Cardiac septum (tissue), 1 donor: ENCODE measurements at regions not wholly inside any gene's neighbourhood (a gene's known extent, or its start where the extent isn't known, plus 50 kb on each side); places are given as distances from the start of the nearest gene placed in this dataset.

Experiments used
- DNase-seq: peaks from one replicate; pipeline ENCODE4 v3.0.0-alpha.2; 2020; ENCODE audit warnings: low spot score
- intact Hi-C: fragments of 100-400 bp; cut with DNase I; formaldehyde crosslinking; loops from one replicate; pipeline ENCODE4 v1.14.0; 2022
- donor health status: DM: no; HTN: no; CAD: no.

DNA sequence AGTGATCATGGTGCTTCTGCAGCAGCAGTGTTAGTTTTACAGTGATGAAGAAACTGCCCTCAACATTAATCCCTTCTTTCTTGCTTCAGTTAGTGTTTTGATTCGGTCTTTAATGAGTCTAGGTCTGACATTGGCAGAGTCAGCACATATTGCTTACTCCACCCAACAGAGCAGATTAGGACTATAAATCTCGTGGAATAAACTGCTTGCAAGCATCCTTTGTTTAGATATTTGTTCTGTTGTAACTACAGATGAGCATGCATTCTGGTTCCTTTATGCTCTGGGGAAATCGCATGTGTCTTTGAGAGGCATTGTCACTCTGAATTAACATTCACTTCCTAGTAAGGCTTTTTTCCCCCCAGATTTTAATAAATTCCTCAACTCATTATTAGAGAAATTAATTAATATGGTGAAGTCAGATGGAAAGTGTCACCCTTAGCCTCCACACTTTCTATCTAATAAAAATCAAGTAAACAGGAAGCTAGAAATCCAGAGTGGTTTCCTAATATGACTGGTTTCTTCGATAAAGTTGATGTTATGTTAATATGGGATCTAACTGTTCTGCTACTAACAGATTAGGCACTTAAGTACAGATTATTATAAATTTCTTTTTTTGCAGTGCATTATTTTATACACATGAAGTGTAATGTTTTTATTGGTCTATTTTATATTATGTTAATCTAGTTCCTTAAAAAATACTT lies 86.2 kb upstream of the SSTR1 start:
- intact Hi-C loops: no loop called here

DNA sequence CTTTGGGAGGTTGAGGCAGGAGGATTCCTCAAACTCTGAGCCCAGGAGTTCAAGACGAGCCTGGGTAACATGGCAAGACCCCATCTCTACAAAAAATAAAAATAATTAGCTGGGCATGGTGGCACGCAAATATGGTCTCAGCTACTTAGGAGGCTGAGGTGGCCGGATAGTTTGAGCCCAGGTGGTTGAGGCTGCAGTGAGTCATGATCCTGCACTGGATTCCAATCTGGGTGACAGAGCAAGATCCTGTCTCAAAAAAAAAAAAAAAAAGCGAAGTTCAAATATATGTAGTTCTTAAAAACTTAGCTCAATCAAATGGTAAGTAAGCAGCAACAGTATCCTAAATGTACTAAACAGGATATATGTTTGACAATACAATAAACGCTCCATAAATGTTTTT lies 85.5 kb upstream of the SSTR1 start:
- intact Hi-C loops: no loop called here

More for the DNA sequence above, 86.2 kb upstream of the SSTR1 start:
- no peak for DNase-seq

DNA sequence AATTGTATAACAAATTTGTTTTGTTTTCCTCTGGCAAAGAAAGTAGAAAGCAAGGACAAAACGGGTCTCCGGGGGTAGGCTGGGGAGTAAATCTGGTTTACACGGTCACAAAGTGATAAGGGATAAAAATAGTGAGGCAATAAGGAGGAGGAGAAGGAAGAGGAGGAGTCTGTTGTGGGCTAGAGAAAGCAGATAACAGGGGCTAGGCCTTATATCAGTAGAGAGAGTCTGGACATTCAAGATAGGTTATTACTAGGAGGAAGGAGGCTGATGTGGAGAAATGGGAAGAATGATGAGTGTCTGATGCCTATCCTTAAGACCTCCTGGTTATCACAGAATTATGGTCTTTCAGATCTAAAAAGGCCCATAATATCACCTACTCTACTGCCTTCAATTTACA lies 83.2 kb upstream of the SSTR1 start:
- intact Hi-C loops: no loop called here
- no peak for DNase-seq

More for the DNA sequence above, 85.5 kb upstream of the SSTR1 start:
- DNase-seq: no peak

DNA sequence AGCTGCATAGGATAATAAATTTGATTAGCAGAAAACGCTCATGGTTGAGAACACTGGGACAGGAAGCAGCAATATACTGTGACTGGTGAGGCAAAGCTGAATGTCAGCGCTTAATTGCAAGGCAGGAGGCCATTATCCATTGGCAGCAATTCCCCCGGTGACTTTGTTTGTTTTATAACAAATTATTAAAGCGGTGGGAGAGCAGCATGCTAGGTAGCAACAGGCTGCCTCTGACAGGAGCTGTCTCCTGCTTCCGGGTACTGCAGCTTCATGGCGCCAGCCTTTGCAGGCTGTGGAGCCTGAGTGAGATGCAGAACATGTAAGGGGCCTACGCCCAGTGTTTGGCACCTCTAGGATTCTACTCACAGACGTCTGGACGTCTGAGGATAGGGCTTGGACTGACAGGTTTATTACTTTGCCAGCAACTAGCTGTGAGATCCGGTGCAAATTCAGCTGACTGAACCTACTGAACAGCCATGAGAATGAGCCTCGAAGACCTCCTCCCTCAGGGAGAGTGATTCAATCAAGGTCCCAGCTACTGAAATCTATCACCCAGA lies 82.1 kb upstream of the SSTR1 start:
- no peak for DNase-seq
- intact Hi-C loops: no loop called here

DNA sequence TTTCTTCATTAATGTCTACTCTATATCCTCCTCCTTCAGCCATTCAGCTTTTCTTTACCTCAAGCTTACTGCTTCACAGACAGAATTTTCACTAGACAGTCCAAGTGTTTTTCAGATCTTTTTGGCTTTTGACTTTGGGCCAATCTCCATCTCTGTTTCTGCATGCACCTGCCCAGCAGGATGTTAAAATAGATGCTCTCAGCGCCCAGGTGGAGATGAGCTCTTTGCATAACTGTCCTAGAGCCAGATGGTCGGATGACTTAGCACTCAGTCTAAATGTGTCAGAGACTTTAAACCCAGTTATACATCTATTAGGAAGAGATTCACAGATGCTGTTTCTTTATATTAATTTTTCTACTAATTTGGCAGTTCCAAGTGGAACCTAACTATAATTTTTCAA lies 80.3 kb upstream of the SSTR1 start:
- no peak for DNase-seq
- intact Hi-C loops: no loop called here

DNA sequence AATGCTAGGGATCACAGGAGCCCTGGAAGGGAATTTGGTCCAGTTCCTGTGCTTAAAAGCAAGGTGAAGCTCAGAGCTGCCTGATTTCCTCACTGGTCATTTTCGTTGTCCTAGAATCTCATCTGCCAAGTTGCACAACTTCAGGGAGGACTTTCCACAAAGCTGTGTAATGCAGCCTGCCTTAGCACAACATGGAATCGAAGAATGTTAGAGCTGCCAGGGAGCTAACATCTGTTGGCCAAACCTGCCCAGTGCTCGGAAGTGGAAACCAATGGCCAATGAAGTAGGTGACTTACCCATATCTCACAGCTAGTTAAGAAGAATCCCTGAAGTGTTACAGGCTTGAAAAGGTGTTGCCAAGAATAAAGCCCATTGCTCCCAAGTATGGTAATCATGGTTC lies 79.9 kb upstream of the SSTR1 start:
- no peak for DNase-seq
- intact Hi-C loops: no loop called here

DNA sequence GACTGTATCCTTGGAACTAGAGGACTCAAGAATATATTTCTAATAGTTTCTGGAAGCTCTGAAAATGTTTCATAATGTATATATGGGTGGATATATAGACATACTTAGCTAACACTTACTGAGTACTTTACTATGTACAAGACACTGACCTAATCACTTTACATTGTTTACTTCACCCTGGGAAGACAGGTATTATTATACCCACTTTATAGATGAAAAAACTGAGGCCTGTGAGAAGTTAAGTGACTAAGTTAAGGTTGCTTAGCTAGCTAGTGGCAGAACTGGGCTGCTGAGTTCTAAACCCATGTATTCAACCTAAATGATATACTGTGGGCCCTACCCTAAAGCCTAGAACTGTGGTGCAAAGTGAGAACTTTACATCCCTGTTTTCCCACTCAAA lies 79.1 kb upstream of the SSTR1 start:
- DNase-seq: no peak
- intact Hi-C loops: no loop called here

DNA sequence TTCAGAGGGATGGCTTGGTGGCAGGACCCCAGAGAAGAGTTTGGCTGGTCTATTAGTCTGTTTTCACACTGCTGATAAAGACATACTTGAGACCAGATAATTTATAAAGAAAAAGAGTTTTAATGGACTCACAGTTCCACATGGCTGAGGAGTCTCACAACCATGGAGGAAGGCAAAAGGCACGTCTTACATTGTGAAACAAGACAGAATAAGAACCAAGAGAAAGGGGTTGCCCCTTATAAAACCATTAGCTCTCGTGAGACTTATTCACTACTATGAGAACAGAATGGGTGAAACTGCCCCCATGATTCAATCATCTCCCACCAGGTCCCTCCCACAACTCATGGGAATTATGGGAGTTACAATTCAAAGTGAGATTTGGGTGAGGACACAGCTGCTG lies 78.5 kb upstream of the SSTR1 start:
- DNase-seq: no peak
- intact Hi-C loops: no loop called here

DNA sequence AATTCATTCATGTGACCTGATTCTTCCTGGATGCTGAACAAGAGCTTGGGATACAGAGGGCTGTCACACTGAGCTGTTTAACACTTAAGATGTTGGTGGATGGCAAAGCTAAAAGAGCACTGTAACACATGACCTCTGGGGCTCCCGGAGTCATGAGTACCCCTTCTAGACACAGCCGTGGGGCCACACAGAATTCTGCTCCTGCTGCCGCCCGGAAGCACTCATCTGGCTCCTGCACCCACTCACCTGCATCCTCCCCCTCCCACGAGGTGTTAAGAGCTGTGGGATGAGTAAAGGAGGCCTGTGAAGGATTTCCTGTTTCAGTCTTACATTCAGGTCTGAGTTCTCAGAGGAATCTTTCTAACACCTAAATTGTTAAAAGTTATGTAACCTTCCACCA lies 78.0 kb upstream of the SSTR1 start:
- no peak for DNase-seq
- intact Hi-C loops: no loop called here

DNA sequence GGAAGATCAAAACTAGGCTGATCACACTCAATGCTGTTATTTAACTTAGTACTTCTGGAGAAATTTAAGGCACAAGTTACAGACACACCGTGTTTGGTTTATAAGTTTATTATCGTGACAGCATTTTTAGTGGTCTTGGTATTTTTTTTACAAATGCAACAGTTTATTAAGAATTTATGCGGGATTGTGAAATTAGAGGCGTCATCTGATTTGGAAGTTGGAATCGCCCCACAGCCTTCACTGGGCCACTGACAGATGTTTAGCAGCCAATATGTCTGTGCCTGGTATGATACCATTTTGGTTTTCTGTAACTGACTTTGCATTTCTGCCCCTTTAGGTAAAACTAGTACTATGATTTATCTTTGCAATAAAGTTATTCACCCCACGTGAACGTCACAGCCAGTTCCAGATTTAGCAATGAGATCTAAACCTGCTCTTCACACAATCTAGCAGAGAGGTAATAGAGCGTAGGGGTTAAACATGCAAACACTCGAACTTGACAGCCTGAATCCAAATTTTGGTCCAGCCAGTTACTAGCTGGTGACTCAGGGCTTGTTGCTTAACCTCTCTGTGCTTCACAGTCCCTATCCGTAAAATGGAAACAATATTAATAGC lies 73.2 kb upstream of the SSTR1 start:
- no peak for DNase-seq
- intact Hi-C loops: no loop called here

DNA sequence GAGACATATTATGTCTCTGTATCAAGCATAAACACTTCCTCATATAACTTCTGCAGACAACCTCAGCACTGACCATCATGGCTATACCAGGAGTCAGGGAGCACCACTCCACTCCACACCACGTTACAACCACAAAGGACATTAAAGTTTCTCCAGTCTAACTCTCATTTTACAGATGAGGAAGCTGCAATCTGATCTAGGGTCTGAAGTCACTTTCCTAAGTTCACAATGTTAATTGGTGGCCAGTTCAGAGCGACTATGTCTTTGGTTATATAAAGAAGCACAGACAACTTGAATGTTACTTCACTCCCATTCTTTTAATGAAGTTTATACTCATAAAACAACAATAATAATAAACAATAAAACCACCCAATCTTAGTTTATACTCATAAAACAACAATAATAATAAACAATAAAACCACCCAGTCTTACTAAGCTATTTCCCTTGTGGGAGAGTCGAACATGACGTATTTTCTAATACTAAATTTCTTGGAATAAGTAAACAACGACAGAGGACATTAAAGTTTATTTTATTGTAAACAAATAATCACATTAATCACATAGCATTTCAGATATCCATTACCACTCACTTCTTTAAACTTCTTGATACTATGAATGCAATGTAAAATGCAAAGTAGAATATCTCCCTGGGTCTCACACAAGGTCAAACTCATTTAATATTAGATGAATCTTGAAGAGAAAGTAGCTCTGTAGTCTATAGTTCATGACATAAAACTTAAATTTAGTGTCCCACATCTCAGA lies 72.4 kb upstream of the SSTR1 start:
- intact Hi-C loops: no loop called here
- no peak for DNase-seq

DNA sequence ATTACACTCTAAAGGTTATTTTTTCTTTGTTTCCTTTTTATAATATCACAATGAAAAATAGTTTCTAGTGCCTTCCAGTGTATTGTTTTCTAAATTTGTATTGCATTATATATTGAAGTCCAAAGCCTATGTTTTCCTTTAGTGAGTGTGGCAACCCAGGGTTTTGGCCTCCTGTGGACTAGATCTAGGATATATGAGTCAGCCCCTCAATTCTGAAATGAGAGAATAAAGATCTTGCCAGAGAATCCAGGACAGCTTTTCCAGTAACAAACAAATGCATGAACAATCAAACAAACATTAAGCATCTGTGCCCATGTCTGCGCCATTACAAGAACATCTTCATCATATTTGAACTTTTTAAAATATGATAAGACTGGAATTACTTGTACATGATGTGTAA lies 70.7 kb upstream of the SSTR1 start:
- no peak for DNase-seq
- intact Hi-C loops: no loop called here

DNA sequence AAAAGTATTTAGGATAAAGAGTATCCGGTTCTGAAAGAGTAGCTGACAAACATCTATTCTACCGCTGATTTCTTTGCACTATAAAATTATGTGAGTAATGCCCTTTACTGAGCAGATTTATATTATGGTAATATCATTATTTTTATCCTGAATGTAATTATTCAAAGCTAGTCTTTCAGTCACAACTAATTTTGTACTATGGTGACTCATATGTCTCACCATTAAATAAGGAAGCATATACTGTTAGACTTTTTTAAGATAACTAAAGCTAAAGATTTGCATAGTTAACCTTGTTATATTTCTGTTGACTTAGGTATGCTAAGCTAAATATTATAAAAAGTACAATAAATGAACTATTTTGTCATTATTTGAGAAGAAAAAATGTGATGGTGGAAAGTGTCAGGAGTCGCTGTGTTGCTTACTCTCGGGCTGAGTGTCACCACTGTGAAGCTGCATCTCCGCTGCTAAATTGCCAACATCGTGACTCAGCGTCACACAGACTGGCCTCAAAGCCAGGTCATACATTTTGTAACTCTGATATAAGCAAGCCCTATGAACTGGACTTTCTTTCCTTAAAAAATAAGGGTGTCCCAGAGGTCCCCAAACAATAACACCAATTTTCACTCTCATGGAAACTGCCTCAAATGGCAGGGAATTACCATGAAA lies 69.1 kb upstream of the SSTR1 start:
- intact Hi-C loops: no loop called here
- DNase-seq: no peak

DNA sequence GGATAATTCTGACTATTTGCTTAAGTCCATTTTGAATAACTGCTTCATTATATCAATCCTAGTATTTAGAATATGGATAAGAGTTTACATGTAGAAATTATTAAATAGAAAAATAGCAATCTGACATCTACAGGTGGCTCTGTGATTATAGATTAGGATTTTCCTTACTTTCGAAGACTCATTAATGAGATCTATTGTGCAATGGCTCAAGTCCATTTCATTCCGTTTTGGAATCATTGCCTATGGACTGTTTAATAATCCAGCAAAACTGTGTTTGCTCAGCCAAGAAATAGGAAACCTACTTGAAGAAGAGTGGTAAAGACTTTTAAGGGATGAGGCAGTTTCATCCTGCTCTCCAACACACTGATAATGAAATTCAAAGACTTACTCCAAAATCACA lies 67.8 kb upstream of the SSTR1 start:
- intact Hi-C loops: no loop called here
- no peak for DNase-seq

DNA sequence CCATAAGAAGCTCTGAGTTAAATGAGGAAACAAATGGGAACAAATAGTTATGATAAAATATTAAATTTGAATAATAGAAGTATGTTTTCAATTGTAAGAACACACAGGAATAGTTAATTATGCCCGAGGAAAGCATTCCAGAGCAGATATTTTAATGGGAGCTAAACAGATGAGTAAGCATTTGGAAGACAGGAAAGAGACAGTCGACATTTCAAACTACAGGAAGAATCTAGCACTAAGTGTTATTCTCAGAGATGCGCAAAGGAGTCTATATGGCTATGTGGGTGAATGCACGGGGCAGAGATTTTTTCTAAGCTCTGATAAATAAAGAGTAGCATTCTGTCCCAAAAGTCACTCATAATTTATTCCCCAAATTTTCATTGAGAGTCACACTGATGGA lies 64.5 kb upstream of the SSTR1 start:
- no peak for DNase-seq
- intact Hi-C loops: no loop called here

DNA sequence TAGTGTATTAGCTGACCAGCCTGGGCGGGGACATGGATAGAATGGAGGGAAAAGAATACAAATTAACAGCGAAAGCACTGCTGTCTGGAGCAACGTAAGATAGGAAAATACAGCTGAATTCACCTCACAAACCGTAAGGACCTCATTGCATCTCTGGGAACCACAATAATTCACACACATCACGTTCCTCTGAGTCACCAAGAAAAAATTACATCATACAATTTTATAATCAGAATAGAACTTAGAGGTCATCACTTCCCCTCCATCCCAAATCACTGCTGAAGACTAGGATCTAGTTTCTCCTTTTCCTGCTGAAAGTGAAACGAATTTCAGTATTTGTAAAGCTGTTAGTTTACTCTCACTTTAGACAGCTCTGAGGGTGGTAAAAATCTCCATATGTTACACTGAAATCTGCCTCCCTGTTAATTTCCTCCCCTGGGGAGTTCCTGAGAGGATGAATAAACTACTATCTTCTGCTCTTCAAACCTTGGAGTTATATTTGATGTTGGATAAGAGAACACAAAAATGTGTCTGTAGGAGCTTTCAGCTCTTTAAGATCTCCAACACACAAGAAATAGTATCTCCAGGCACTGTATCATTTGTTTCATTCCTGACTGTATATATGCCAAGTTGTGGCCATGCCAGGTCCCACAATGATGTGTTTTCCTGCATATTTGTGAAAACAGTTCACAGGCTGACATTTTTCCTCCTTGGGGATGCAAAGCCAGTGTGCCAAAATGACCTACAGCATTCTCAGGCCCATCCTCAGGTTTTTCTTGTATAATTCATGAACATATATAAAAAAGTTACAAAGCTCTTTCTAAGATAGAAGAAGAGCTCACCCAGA lies 63.8 kb upstream of the SSTR1 start:
- intact Hi-C loops: no loop called here
- DNase-seq: no peak

DNA sequence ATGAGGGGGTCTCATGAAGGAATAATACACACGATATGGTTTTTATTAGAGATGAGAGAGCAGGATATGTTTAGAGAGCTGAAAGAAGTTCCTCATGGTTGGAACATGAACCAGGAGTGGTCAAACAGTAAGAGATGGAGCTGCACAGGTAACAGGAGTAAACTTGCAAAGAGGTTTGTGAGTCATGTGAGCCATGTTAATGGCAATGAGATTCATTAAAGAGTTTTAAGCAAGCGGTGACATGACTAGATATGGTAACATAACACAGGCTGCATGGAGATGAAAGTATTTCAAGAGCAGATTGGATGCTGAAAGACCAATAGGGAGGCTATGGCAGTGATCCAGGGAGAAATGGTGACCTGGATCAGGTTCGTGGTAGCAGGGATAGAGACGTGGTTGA lies 62.6 kb upstream of the SSTR1 start:
- no peak for DNase-seq
- intact Hi-C loops: no loop called here

DNA sequence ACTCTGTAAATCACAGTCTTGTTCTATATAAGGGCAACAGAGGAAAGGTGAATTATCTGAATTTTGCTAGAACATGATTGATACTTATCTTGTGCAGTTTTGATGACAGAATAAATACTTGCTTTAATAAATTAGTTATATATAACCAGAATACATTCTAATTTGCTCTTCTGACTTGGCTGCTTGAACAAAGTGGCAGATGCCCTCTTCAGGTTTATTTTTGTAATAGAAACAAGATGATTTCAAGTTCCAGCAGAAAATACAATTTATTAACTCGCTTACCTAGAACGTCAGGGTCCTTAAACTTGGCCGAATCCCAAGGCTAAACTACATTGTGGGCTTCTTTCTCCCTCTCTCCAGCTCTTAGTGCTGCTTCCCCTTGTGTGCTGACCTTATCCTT lies 57.6 kb upstream of the SSTR1 start:
- intact Hi-C loops: no loop called here
- no peak for DNase-seq
